AG04449 (cell line): ENCODE measurements at regions not wholly inside any gene's neighbourhood (a gene's known extent, or its start where the extent isn't known, plus 50 kb on each side); places are given as distances from the start of the nearest gene placed in this dataset.

Experiments
- CTCF ChIA-PET: fragments of 350-600 bp; formaldehyde crosslinking; extraction: SDS; loops from one replicate; lab custom pipeline; 2021; ENCODE audit warnings: antibody characterized with exemption; lab: Yijun Ruan, JAX
- POLR2A ChIA-PET: fragments of 400-600, 350-600 bp; formaldehyde crosslinking; extraction: SDS; loops from one replicate; lab custom pipeline; 2020; ENCODE audit warnings: antibody characterized with exemption, inconsistent platforms; lab: Yijun Ruan, JAX
- DNase-seq: peaks from one replicate; pipeline ENCODE4 v3.0.0-alpha.2; 2010; ENCODE audit warnings: low read depth, low spot score
- H3K4me3 ChIP-seq: 2 replicates; pipeline ENCODE4 v1.5.1; 2011; ENCODE audit warnings: low read depth, mild to moderate bottlenecking, control low read depth, low read length
- TF ChIP-seq, protein P1 (sequence below): IDR thresholded peaks from one replicate; pipeline ENCODE4 v1.5.1; 2011; ENCODE audit warnings: mild to moderate bottlenecking, moderate library complexity, low read length, control low read depth, inconsistent platforms; ENCODE audit not compliant: insufficient read depth; ENCODE audit errors: missing control alignments

DNA sequence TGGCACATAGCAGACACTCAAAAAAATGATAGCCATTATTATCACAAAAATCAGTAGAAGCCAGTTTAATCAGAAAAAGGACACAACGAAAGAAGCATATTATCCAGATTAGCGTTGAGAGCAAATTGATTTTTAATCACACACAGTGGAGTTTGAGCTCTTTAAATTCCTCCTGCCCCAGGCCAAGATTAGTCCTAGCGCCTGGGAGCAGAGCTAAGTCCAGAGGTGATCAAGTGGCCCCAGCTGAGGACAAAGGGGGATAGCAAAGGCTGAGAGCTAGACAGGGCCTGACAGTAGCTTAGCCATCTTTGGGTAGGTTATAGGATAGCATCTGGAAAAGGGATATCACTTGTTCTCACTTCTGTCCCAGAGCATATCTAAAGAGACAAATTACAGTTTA lies 133.6 kb downstream of the NXPE2 start:
- POLR2A ChIA-PET, result no interaction called here
- no peak for DNase-seq
- TF ChIP-seq, protein P1, sequence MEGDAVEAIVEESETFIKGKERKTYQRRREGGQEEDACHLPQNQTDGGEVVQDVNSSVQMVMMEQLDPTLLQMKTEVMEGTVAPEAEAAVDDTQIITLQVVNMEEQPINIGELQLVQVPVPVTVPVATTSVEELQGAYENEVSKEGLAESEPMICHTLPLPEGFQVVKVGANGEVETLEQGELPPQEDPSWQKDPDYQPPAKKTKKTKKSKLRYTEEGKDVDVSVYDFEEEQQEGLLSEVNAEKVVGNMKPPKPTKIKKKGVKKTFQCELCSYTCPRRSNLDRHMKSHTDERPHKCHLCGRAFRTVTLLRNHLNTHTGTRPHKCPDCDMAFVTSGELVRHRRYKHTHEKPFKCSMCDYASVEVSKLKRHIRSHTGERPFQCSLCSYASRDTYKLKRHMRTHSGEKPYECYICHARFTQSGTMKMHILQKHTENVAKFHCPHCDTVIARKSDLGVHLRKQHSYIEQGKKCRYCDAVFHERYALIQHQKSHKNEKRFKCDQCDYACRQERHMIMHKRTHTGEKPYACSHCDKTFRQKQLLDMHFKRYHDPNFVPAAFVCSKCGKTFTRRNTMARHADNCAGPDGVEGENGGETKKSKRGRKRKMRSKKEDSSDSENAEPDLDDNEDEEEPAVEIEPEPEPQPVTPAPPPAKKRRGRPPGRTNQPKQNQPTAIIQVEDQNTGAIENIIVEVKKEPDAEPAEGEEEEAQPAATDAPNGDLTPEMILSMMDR, result no peak
- CTCF ChIA-PET, result no interaction called here
- no peak overlapping the region for H3K4me3 ChIP-seq

DNA sequence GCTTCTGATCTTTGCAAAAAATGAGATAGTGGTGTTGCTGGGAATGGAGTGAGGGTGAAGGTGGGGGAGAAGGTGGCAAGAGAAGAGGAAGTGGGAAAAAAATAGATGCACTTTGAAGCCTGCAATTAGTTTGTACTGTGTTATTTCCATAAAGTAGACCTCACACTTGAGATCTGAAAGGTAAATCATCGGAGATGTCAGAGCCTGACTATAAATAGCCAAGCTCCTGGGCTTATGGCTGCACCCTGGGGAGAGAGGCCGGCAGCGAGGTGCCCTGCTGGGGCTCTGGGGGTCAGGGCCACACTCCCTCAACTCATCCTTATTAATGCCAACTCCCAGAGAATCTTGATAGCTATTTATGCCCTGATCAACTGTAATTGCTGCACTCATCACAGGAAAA lies 134.4 kb downstream of the NXPE2 start:
- no peak overlapping the region for H3K4me3 ChIP-seq
- DNase-seq, result no peak
- TF ChIP-seq, protein P1, result no peak
- ChIA-PET POLR2A (no interaction called here), CTCF (no interaction called here)

DNA sequence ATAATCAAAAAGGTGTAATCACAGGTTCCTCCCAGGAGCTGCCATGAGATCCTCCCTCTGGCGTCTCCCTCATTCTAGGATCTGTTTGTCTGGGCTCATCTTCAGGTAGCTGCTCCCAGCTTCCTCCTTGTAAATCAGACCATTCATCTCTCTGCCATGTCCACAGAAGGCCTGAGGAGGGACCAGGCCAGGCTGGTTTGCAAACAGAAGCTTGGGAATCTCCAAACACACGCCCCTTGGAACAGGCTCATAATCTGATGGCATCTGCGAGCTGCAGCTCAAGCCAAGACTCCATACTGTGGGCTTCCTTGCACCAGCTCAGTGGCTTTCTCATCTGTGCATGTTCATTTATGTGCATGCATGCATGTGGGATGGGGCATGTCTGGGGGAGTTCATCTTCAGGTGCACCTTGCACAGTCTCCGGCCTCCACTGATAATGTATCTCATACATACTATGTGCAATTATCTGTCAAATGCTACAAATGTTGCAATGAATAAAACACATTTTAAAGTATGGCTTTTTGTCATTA lies 134.9 kb downstream of the NXPE2 start:
- no peak overlapping the region for H3K4me3 ChIP-seq
- CTCF ChIA-PET, result no interaction called here
- POLR2A ChIA-PET, result no interaction called here
- DNase-seq, result no peak
- TF ChIP-seq, protein P1, result no peak

DNA sequence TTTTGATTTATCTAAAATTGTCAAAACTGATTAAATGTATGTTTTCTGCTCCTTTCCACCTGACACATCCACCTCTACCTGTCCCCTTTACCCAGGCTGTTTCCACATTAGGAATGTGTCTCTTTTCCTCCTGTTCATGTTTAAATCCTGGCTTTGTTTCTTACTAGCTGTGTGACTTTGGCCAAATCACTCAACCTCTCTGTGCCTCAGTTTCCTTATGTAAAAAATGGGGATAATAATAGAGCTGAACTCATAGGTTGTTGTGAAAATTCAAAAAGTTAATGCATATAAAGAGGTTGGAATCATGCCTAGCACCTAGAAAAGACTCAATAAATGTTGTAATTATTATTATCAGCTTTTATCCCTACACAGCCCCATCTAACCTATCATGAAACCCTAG lies 136.8 kb downstream of the NXPE2 start:
- H3K4me3 ChIP-seq, result no peak overlapping the region
- no peak for DNase-seq
- TF ChIP-seq, protein P1, result no peak
- ChIA-PET POLR2A (no interaction called here), CTCF (no interaction called here)

DNA sequence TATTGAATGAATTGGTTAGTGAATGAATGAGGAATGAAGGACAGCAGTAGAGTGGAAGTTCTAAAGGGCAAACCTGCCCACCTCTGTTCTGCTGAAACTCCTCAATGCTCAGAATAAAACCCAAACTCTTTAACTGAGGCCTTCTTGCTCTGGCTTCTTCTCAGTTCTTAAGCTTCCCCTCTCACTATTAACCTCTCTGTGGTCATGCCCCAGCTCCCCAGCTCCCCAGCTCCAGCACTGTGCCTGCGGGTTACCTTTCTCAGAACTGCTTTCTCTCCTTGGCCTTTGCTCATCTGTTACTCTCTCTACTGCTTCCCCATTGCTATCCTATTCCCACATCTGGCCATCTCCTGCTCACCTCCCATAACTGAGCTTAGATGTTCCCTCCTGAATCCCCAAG lies 137.4 kb downstream of the NXPE2 start:
- no peak for DNase-seq
- H3K4me3 ChIP-seq, result no peak overlapping the region
- TF ChIP-seq, protein P1, result no peak
- ChIA-PET POLR2A (no interaction called here), CTCF (no interaction called here)

DNA sequence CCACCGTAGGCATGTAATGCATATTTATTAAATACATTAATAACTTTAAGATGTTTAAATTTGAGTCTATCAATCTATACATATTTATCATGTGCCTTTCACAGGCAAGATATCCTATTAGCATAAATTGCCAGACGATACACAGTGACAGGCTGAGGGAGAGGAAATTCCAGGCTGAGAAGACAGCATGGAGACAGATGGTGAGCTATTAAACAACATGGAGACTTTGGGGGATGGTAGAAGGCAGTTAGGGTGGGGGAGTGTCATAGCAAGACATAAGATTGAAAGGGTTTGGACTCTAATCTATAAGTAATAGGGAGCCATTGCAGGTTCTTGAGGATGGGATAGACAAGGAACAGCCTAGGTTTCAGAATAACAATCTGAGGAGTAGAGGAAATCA lies 138.5 kb downstream of the NXPE2 start:
- DNase-seq, result no peak
- ChIA-PET POLR2A (no interaction called here), CTCF (no interaction called here)
- TF ChIP-seq, protein P1, result no peak
- H3K4me3 ChIP-seq, result no peak overlapping the region
